ENCODE measurements at regions not wholly inside any gene's neighbourhood (a gene's known extent, or its start where the extent isn't known, plus 50 kb on each side); places are given as distances from the start of the nearest gene placed in this dataset.

- peaks cover 19 to 28% of the 10 kb centered on the region in 2 experiments for H3K4me1 ChIP-seq (ENCODE audit: control insufficient read depth in 1 of 2, insufficient read depth in 1 of 2, low read depth in 1 of 2, low read length in 1 of 2)
- H3K9me3 ChIP-seq = no peaks in the 10 kb centered on the region
- no peaks in the 10 kb centered on the region for H3K27me3 ChIP-seq
- no peaks in the 10 kb centered on the region for H3K36me3 ChIP-seq
- H3K4me3 ChIP-seq (ENCODE audit: low read depth in 1 of 2, low read length in 1 of 2) = peak overlapping the region in 1 of 2 experiments; percentile 28
- no peak for TF ChIP-seq CTCF (IDR thresholded peaks at IDR 0.05)
- H3K27ac ChIP-seq = peak overlapping the region; percentile 82
Measured at GRCh38 chr12:89235189-89235993, 116.9 kb downstream of the DUSP6 start.

GRCh38 chr12:89234324-89235114 lies 117.8 kb downstream of the DUSP6 start:
- no peaks in the 10 kb centered on the region for H3K9me3 ChIP-seq
- no peak overlapping the region for H3K4me3 ChIP-seq (ENCODE audit: low read depth in 1 of 2, low read length in 1 of 2)
- TF ChIP-seq CTCF (IDR thresholded peaks at IDR 0.05) = no peak
- H3K27ac ChIP-seq = peak overlapping the region; percentile 82
- H3K27me3 ChIP-seq = no peaks in the 10 kb centered on the region
- H3K36me3 ChIP-seq = no peaks in the 10 kb centered on the region
- peaks cover 19 to 28% of the 10 kb centered on the region in 2 experiments for H3K4me1 ChIP-seq (ENCODE audit: control insufficient read depth in 1 of 2, insufficient read depth in 1 of 2, low read depth in 1 of 2, low read length in 1 of 2)

- no peak for TF ChIP-seq CTCF (IDR thresholded peaks at IDR 0.05)
- Histone ChIP-seq H3K4me1 (ENCODE audit: control insufficient read depth in 1 of 2, insufficient read depth in 1 of 2, low read depth in 1 of 2, low read length in 1 of 2) (peaks cover 17 to 20% of the 10 kb centered on the region in 2 experiments), H3K36me3 (no peaks in the 10 kb centered on the region), H3K9me3 (no peaks in the 10 kb centered on the region), H3K27ac (no peak overlapping the region), H3K4me3 (ENCODE audit: low read depth in 1 of 2, low read length in 1 of 2) (no peak overlapping the region), H3K27me3 (no peaks in the 10 kb centered on the region)
Measured at GRCh38 chr12:89231686-89232085, 120.6 kb downstream of the DUSP6 start.

GRCh38 chr12:89230376-89231315 lies 121.7 kb downstream of the DUSP6 start:
- Histone ChIP-seq H3K36me3 (no peaks in the 10 kb centered on the region), H3K4me3 (ENCODE audit: low read depth in 1 of 2, low read length in 1 of 2) (no peak overlapping the region), H3K4me1 (ENCODE audit: control insufficient read depth in 1 of 2, insufficient read depth in 1 of 2, low read depth in 1 of 2, low read length in 1 of 2) (peaks cover 6 to 10% of the 10 kb centered on the region in 2 experiments), H3K27me3 (no peaks in the 10 kb centered on the region), H3K27ac (no peak overlapping the region), H3K9me3 (no peaks in the 10 kb centered on the region)
- TF ChIP-seq CTCF (IDR thresholded peaks at IDR 0.05) = no peak

- Histone ChIP-seq H3K4me1 (ENCODE audit: control insufficient read depth in 1 of 2, insufficient read depth in 1 of 2, low read depth in 1 of 2, low read length in 1 of 2) (no peaks in the 10 kb centered on the region), H3K36me3 (no peaks in the 10 kb centered on the region), H3K27ac (no peak overlapping the region), H3K4me3 (ENCODE audit: low read depth in 1 of 2, low read length in 1 of 2) (no peak overlapping the region), H3K27me3 (no peaks in the 10 kb centered on the region), H3K9me3 (no peaks in the 10 kb centered on the region)
- no peak for TF ChIP-seq CTCF (IDR thresholded peaks at IDR 0.05)
Measured at GRCh38 chr12:89228491-89228890, 123.8 kb downstream of the DUSP6 start.
